ENCODE measurements at regions not wholly inside any gene's neighbourhood (a gene's known extent, or its start where the extent isn't known, plus 50 kb on each side); places are given as distances from the start of the nearest gene placed in this dataset.

- no peak for TF ChIP-seq CTCF (IDR thresholded peaks at IDR 0.05)
- no peak for TF ChIP-seq POLR2A (IDR thresholded peaks at IDR 0.05)
Measured at GRCh38 chr20:62549499-62550086, 73.8 kb upstream of the GATA5 start.

All from lower leg skin (tissue), 3 donors.